ENCODE measurements at regions not wholly inside any gene's neighbourhood (a gene's known extent, or its start where the extent isn't known, plus 50 kb on each side); places are given as distances from the start of the nearest gene placed in this dataset.

DNA sequence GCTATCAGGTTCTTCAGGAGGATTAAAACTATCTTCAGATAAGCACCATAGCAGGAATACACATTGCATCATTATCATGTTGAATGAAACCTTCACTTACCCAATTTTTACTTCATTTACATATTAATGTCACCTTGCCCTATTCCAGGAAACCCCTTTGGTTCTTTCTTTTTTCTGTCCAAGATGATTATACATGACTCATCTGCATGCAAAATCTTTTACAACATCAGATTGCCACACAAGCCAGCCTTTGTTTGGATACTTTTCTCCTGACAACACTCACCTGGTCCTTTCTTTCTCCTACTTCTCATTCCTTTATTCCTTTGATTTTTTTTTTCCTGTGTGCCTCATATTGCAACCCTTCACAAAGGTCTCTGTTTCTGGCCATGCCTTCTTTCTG, 200.5 kb upstream of the POU3F2 start:
- H3K27me3 ChIP-seq (ENCODE audit: control insufficient read depth, insufficient read depth, low read length) = no peaks in the 10 kb centered on the region
- H3K9ac ChIP-seq (ENCODE audit: low read depth, low read length) = no peak overlapping the region

DNA sequence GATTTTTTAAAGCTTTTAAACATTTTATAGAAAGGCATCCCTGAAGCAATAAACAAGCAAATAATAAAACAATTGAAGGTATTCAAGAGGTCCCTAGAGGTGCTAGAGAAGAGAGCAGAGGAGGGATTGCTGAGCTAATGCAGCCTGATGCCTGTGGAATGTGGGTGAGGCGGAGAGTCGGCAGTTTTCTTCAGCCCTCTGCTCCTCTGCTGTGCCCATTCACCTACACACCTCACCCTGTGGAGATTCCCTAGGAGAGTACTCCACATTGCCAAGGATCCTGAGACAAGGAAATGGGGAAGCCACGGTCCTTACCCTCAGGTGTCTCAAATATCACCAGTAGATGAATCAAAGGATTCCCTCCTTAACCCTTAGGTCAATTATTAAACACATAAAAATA, 199.8 kb upstream of the POU3F2 start:
- Histone ChIP-seq H3K9ac (ENCODE audit: low read depth, low read length) (no peak overlapping the region), H3K36me3 (ENCODE audit: control insufficient read depth, insufficient read depth, low read length) (no peaks in the 10 kb centered on the region), H3K4me1 (ENCODE audit: control insufficient read depth, insufficient read depth, low read length) (peaks cover 29% of the 10 kb centered on the region), H3K27me3 (ENCODE audit: control insufficient read depth, insufficient read depth, low read length) (no peaks in the 10 kb centered on the region), H3K4me3 (ENCODE audit: low read depth, low read length) (no peak overlapping the region), H3K9me3 (ENCODE audit: control insufficient read depth, insufficient read depth, low read length) (no peaks in the 10 kb centered on the region)

More for the DNA sequence above, 200.5 kb upstream of the POU3F2 start:
- no peaks in the 10 kb centered on the region for H3K9me3 ChIP-seq (ENCODE audit: control insufficient read depth, insufficient read depth, low read length)
- H3K36me3 ChIP-seq (ENCODE audit: control insufficient read depth, insufficient read depth, low read length) = no peaks in the 10 kb centered on the region
- peaks cover 25% of the 10 kb centered on the region for H3K4me1 ChIP-seq (ENCODE audit: control insufficient read depth, insufficient read depth, low read length)
- H3K4me3 ChIP-seq (ENCODE audit: low read depth, low read length) = no peak overlapping the region

DNA sequence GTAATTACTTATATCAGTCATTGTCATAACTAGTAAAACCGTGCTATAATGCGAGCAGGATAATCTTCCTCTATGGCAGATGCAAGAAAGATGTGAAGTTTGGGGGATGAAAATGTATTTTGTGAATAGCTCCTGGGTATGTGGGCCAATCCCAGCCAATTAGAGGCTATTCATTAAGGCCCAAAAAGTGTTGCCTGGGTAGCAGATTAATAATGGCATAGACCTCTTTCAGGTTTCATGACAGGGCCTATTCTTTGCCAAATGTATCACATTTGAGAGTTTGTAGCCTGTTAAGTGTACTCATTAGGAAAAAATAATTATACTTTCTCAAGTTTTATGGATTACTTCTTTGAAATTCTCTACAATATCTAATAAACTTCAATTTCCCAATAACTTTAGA, 199.2 kb upstream of the POU3F2 start:
- Histone ChIP-seq H3K27me3 (ENCODE audit: control insufficient read depth, insufficient read depth, low read length) (no peaks in the 10 kb centered on the region), H3K9ac (ENCODE audit: low read depth, low read length) (no peak overlapping the region), H3K4me3 (ENCODE audit: low read depth, low read length) (no peak overlapping the region), H3K9me3 (ENCODE audit: control insufficient read depth, insufficient read depth, low read length) (no peaks in the 10 kb centered on the region), H3K4me1 (ENCODE audit: control insufficient read depth, insufficient read depth, low read length) (peaks cover 32% of the 10 kb centered on the region), H3K36me3 (ENCODE audit: control insufficient read depth, insufficient read depth, low read length) (no peaks in the 10 kb centered on the region)

DNA sequence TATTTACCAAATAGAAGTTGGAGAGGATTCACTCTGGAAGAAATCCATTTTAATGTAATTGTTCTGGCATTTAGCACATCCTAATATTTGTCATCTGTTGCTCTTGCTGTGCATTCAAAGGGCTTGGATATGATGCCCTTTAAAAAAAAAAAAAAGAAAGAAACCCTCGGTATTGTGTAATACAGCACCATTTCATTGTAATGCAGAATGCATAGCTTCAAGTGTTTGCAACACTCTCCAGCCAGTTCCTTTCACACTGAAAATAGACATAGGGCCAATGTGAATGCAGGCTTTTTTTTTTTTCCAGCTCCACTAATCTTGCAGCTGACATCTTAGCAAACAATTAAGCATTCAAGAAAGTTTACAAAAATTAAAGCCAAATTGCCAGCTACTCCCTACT, 197.4 kb upstream of the POU3F2 start:
- Histone ChIP-seq H3K27me3 (ENCODE audit: control insufficient read depth, insufficient read depth, low read length) (no peaks in the 10 kb centered on the region), H3K4me1 (ENCODE audit: control insufficient read depth, insufficient read depth, low read length) (peaks cover 32% of the 10 kb centered on the region), H3K36me3 (ENCODE audit: control insufficient read depth, insufficient read depth, low read length) (no peaks in the 10 kb centered on the region), H3K9me3 (ENCODE audit: control insufficient read depth, insufficient read depth, low read length) (no peaks in the 10 kb centered on the region), H3K9ac (ENCODE audit: low read depth, low read length) (no peak overlapping the region), H3K4me3 (ENCODE audit: low read depth, low read length) (no peak overlapping the region)

DNA sequence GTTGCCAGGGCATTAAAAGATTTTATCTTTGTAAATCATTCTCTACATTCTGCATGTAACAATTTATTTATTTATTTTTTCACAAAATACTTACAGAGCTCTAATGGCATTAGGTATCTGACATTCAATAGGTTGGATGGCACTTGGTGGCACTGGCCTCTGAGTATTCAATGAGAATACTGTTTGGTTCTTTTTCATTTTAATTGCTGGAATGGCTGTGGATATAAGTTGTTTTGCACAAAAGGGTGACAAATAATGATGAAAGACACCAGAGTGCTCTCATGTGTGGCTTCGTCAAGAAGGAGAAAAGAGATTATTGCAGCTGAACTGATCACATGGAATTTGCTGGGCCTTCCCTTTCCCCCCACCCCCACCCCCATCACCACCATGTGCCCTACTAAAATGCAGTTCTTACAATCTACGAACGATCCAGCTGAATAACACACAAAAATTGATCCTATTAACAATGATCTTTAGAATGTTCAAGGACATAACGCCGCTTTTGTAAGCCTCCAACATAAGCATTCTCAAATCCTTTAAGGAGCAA, 195.2 kb upstream of the POU3F2 start:
- no peaks in the 10 kb centered on the region for H3K9me3 ChIP-seq (ENCODE audit: control insufficient read depth, insufficient read depth, low read length)
- no peaks in the 10 kb centered on the region for H3K27me3 ChIP-seq (ENCODE audit: control insufficient read depth, insufficient read depth, low read length)
- no peak overlapping the region for H3K9ac ChIP-seq (ENCODE audit: low read depth, low read length)
- H3K4me1 ChIP-seq (ENCODE audit: control insufficient read depth, insufficient read depth, low read length) = peaks cover 41% of the 10 kb centered on the region
- no peaks in the 10 kb centered on the region for H3K36me3 ChIP-seq (ENCODE audit: control insufficient read depth, insufficient read depth, low read length)
- no peak overlapping the region for H3K4me3 ChIP-seq (ENCODE audit: low read depth, low read length)

DNA sequence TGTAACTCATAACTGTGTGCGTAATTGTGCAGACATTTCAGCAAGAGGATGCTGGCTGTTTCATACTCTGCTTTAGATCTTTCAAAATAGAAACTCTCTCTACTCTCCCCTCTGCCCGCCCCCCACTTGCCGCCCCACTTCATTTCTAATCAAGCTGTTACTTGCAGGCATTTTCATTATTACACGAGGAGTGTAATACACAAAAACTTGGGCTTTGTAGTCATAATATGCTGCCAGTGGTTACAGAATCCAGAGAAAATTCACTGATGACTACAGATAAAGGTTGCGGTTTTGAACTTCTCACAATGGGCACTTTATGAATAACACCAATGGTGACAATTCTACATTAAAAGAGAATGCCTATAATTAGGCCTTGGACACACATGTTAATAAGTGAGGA, 194.0 kb upstream of the POU3F2 start:
- no peaks in the 10 kb centered on the region for H3K9me3 ChIP-seq (ENCODE audit: control insufficient read depth, insufficient read depth, low read length)
- peaks cover 45% of the 10 kb centered on the region for H3K4me1 ChIP-seq (ENCODE audit: control insufficient read depth, insufficient read depth, low read length)
- H3K27me3 ChIP-seq (ENCODE audit: control insufficient read depth, insufficient read depth, low read length) = no peaks in the 10 kb centered on the region
- H3K9ac ChIP-seq (ENCODE audit: low read depth, low read length) = no peak overlapping the region
- H3K36me3 ChIP-seq (ENCODE audit: control insufficient read depth, insufficient read depth, low read length) = no peaks in the 10 kb centered on the region
- H3K4me3 ChIP-seq (ENCODE audit: low read depth, low read length) = no peak overlapping the region

DNA sequence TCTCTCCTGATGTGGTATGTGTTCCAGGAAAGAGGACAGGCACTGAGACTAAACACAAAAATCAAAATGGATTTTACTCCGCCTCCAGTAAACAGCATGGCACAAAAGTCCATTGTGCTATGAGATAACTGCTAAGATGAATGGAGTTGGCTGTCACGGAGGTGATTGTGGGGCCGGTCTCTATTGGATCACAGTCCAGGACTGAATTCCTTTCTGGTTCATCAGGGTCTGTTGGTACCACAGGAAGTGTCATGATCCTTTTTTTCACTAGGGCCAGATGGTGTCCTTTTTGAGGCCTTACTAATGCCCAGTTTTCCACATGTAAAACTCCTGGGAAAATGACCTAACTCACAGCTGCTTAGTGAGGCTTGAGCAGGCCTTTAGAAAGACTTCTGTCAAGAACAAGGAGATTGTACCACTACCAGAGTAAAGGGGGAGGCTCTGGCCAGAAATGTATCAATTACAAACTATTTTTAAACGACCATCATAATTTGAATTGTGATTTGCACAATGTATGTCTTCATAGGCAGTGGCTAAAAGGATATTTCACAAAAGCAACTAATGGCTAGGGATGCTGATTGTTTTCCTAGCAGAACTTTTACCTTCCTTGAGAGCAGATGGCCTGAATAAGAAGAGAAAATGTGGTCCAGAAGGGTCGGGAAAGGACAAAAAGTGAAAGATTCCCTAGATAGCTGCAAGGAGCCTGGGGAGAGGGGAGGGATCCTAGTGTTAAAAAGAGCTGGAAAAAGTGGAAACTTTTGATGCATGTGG, 192.2 kb upstream of the POU3F2 start:
- peaks cover 40% of the 10 kb centered on the region for H3K4me1 ChIP-seq (ENCODE audit: control insufficient read depth, insufficient read depth, low read length)
- H3K4me3 ChIP-seq (ENCODE audit: low read depth, low read length) = no peak overlapping the region
- H3K9me3 ChIP-seq (ENCODE audit: control insufficient read depth, insufficient read depth, low read length) = no peaks in the 10 kb centered on the region

DNA sequence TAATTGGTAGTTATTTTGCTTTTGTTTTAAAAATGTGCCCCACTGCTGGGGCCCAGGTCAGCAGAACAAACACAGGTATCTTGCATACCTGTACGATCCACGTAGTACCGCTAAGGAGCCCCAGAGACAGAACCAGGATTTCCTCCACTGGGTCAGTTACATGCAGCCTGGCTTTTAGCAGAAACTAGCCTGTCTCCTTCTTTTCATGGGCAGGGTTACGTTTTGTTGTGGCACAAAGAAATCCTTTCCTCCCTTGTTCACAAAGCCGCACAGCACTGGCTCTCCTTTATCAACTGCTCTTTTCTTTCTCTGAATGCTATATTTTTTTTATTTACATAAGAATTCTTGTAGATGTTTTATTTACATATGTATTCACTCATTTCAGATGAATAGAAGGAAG, 190.3 kb upstream of the POU3F2 start:
- H3K36me3 ChIP-seq (ENCODE audit: control insufficient read depth, insufficient read depth, low read length) = no peaks in the 10 kb centered on the region
- no peak overlapping the region for H3K9ac ChIP-seq (ENCODE audit: low read depth, low read length)
- H3K27me3 ChIP-seq (ENCODE audit: control insufficient read depth, insufficient read depth, low read length) = no peaks in the 10 kb centered on the region
- H3K4me1 ChIP-seq (ENCODE audit: control insufficient read depth, insufficient read depth, low read length) = peaks cover 32% of the 10 kb centered on the region
- H3K4me3 ChIP-seq (ENCODE audit: low read depth, low read length) = no peak overlapping the region
- H3K9me3 ChIP-seq (ENCODE audit: control insufficient read depth, insufficient read depth, low read length) = no peaks in the 10 kb centered on the region

More for the DNA sequence above, 192.2 kb upstream of the POU3F2 start:
- no peaks in the 10 kb centered on the region for H3K36me3 ChIP-seq (ENCODE audit: control insufficient read depth, insufficient read depth, low read length)
- no peak overlapping the region for H3K9ac ChIP-seq (ENCODE audit: low read depth, low read length)
- no peaks in the 10 kb centered on the region for H3K27me3 ChIP-seq (ENCODE audit: control insufficient read depth, insufficient read depth, low read length)

DNA sequence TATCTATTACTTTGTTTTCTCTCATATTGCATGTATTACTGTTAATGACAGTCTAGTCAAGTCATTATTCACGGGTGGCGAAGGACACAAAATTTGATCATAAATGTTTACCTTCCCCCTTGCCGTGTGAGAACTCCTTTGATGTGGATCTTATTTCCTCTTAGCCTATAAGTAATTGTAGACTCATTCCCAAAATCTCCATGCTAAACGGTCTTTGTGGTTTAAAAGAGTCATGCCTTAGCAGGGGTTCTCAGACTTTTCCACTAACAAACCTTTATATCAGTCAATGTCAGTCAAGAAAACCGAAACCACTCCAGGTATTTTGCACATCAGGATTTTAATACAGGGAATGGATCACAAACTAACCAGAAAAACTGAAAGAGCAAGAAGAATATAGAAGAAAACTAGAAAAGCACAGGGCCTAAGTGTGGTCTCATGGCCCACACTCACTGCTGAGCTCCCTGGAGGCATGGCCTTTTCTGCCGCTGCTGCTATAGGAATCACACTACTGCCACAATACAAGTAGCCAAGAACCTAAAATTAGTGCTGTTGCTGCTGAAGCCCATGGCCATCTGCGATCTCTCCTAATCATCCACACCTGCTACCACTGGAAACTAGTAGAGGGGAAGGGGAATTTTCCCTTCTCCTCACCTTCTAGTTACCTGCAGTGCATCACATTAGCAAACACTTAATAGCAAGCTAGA, 186.0 kb upstream of the POU3F2 start:
- no peaks in the 10 kb centered on the region for H3K9me3 ChIP-seq (ENCODE audit: control insufficient read depth, insufficient read depth, low read length)
- H3K4me1 ChIP-seq (ENCODE audit: control insufficient read depth, insufficient read depth, low read length) = peaks cover 16% of the 10 kb centered on the region
- no peak overlapping the region for H3K9ac ChIP-seq (ENCODE audit: low read depth, low read length)
- H3K36me3 ChIP-seq (ENCODE audit: control insufficient read depth, insufficient read depth, low read length) = no peaks in the 10 kb centered on the region
- no peaks in the 10 kb centered on the region for H3K27me3 ChIP-seq (ENCODE audit: control insufficient read depth, insufficient read depth, low read length)
- H3K4me3 ChIP-seq (ENCODE audit: low read depth, low read length) = no peak overlapping the region

DNA sequence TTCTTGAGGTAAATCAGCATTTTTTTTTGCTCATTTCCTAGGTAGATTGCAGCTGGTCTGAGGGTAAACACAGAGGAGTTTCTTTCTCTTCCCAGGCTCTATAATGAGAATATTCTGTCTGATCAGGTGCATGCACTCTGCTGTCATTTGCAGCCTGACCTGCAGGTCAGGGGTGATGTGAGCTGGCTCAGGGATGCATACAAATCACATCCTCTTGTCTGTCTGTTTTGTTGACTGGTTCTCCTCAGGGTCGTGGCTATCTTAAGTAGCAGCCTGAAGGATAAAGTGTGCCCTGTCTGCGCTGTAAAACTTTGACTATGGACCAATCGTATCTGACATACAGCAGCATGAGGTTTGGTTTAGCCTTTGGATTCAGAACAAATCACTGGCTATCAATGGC, 183.4 kb upstream of the POU3F2 start:
- Histone ChIP-seq H3K9ac (ENCODE audit: low read depth, low read length) (no peak overlapping the region), H3K9me3 (ENCODE audit: control insufficient read depth, insufficient read depth, low read length) (no peaks in the 10 kb centered on the region), H3K27me3 (ENCODE audit: control insufficient read depth, insufficient read depth, low read length) (no peaks in the 10 kb centered on the region), H3K4me1 (ENCODE audit: control insufficient read depth, insufficient read depth, low read length) (no peaks in the 10 kb centered on the region), H3K36me3 (ENCODE audit: control insufficient read depth, insufficient read depth, low read length) (no peaks in the 10 kb centered on the region), H3K4me3 (ENCODE audit: low read depth, low read length) (no peak overlapping the region)

DNA sequence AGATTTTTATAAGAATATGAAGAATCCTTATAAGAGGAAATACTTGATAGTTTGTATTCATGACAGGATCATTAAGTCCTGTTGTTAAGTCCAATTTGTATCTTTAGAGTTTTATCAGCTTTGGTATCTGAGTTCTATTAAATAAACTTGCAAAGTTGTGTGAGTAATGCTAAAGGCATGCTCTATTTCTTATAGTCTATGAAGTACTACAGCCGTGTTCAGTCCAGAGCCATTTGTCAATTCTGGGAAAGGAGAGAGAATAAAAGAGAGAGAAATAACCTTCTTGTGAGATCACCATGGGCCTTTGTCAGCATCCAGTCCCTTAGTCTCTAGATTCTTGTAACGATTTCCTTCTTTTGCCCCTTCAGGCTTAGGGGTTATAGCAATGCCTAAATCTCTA, 181.2 kb upstream of the POU3F2 start:
- Histone ChIP-seq H3K4me3 (ENCODE audit: low read depth, low read length) (no peak overlapping the region), H3K36me3 (ENCODE audit: control insufficient read depth, insufficient read depth, low read length) (no peaks in the 10 kb centered on the region), H3K4me1 (ENCODE audit: control insufficient read depth, insufficient read depth, low read length) (no peaks in the 10 kb centered on the region), H3K27me3 (ENCODE audit: control insufficient read depth, insufficient read depth, low read length) (no peaks in the 10 kb centered on the region), H3K9ac (ENCODE audit: low read depth, low read length) (no peak overlapping the region), H3K9me3 (ENCODE audit: control insufficient read depth, insufficient read depth, low read length) (no peaks in the 10 kb centered on the region)

DNA sequence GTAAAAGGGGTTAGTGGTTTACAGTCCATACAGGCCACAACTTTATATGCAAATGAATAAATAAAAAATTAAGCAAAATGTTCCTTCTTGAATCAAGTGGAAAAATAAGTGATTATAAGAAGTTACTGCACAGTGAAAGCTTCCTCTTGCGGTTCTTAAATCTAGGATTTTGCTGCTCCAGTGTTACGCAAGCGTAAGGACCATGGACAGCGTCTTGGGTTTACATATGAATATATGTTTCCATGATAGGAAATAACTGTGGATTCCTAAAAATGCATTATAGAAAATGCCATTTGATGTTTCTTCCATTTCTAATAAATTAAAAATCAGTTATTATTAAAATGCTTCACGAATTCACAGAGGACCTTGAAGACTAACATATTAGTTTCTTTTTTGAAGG, 176.6 kb upstream of the POU3F2 start:
- Histone ChIP-seq H3K36me3 (ENCODE audit: control insufficient read depth, insufficient read depth, low read length) (no peaks in the 10 kb centered on the region), H3K4me1 (ENCODE audit: control insufficient read depth, insufficient read depth, low read length) (no peaks in the 10 kb centered on the region), H3K4me3 (ENCODE audit: low read depth, low read length) (no peak overlapping the region), H3K27me3 (ENCODE audit: control insufficient read depth, insufficient read depth, low read length) (no peaks in the 10 kb centered on the region), H3K9me3 (ENCODE audit: control insufficient read depth, insufficient read depth, low read length) (no peaks in the 10 kb centered on the region), H3K9ac (ENCODE audit: low read depth, low read length) (no peak overlapping the region)
